ENCODE measurements at regions not wholly inside any gene's neighbourhood (a gene's known extent, or its start where the extent isn't known, plus 50 kb on each side); places are given as distances from the start of the nearest gene placed in this dataset.

DNA sequence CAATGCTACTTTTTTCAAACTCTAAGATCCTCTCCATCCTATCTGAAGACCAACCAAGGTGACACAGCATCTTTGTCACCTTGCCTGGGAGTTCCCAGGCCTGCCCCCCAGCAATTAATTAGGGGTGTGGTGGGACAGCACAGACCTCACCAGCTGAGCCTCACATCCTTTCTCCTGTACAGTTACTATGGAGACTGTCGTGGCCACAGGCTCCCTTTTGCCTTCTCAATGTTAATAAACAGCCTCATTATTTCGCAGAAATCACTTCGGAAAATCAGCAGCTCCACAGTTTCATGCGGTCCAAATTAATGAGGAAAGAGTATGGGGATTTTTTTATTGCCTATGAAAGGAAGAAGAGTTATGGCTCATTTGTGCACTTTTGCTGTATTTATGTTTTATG, 378.3 kb downstream of the NPHP4 start:
- Histone ChIP-seq H4K20me1 (ENCODE audit: control insufficient read depth, insufficient read depth, low read depth, low read length) (no peaks in the 10 kb centered on the region), H3K9me2 (replicated peaks; ENCODE audit: control insufficient read depth, low read length) (no peaks in the 10 kb centered on the region), H3K27ac (ENCODE audit: low read depth, low read length) (no peak overlapping the region), H3K36me3 (ENCODE audit: control insufficient read depth, low read length) (no peaks in the 10 kb centered on the region), H3K9me3 (ENCODE audit: control insufficient read depth, insufficient read depth, low read length) (no peaks in the 10 kb centered on the region), H3K4me1 (ENCODE audit: control insufficient read depth, low read length) (no peaks in the 10 kb centered on the region), H3K4me2 (ENCODE audit: low read length) (no peak overlapping the region), H3F3A (ENCODE audit: control insufficient read depth, insufficient read depth) (no peaks in the 10 kb centered on the region), H3K27me3 (ENCODE audit: control insufficient read depth, low read length) (no peaks in the 10 kb centered on the region), H3K79me2 (ENCODE audit: control insufficient read depth, low read length) (no peaks in the 10 kb centered on the region), H3K4me3 (ENCODE audit: low read length) (no peak overlapping the region)
- TF ChIP-seq EZH2phosphoT487 (IDR thresholded peaks at IDR 0.05; ENCODE audit: borderline replicate concordance, low read length) (no peak), CTCF (IDR thresholded peaks at IDR 0.05; ENCODE audit: low read depth, low read length, poor library complexity, severe bottlenecking) (no peak)

- no peaks in the 10 kb centered on the region for H3F3A ChIP-seq (ENCODE audit: control insufficient read depth, insufficient read depth)
- H3K4me2 ChIP-seq (ENCODE audit: low read length): no peak overlapping the region
Observed at GRCh38 chr1:5611851-5612250, 380.4 kb downstream of the NPHP4 start.

GRCh38 chr1:5611431-5611830, 380.8 kb downstream of the NPHP4 start:
- H4K20me1 ChIP-seq (ENCODE audit: control insufficient read depth, insufficient read depth, low read depth, low read length): no peaks in the 10 kb centered on the region
- H3K4me3 ChIP-seq (ENCODE audit: low read length): no peak overlapping the region
- no peaks in the 10 kb centered on the region for H3K4me1 ChIP-seq (ENCODE audit: control insufficient read depth, low read length)
- H3K79me2 ChIP-seq (ENCODE audit: control insufficient read depth, low read length): no peaks in the 10 kb centered on the region
- TF ChIP-seq EZH2phosphoT487 (IDR thresholded peaks at IDR 0.05; ENCODE audit: borderline replicate concordance, low read length): no peak
- no peak for TF ChIP-seq CTCF (IDR thresholded peaks at IDR 0.05; ENCODE audit: low read depth, low read length, poor library complexity, severe bottlenecking)
- H3K36me3 ChIP-seq (ENCODE audit: control insufficient read depth, low read length): no peaks in the 10 kb centered on the region
- H3K27me3 ChIP-seq (ENCODE audit: control insufficient read depth, low read length): no peaks in the 10 kb centered on the region
- no peaks in the 10 kb centered on the region for H3F3A ChIP-seq (ENCODE audit: control insufficient read depth, insufficient read depth)
- H3K9me2 ChIP-seq (replicated peaks; ENCODE audit: control insufficient read depth, low read length): no peaks in the 10 kb centered on the region
- no peaks in the 10 kb centered on the region for H3K9me3 ChIP-seq (ENCODE audit: control insufficient read depth, insufficient read depth, low read length)
- H3K27ac ChIP-seq (ENCODE audit: low read depth, low read length): no peak overlapping the region
- H3K4me2 ChIP-seq (ENCODE audit: low read length): no peak overlapping the region

More at GRCh38 chr1:5611851-5612250, 380.4 kb downstream of the NPHP4 start:
- Histone ChIP-seq H4K20me1 (ENCODE audit: control insufficient read depth, insufficient read depth, low read depth, low read length) (no peaks in the 10 kb centered on the region), H3K9me3 (ENCODE audit: control insufficient read depth, insufficient read depth, low read length) (no peaks in the 10 kb centered on the region), H3K27me3 (ENCODE audit: control insufficient read depth, low read length) (no peaks in the 10 kb centered on the region), H3K9me2 (replicated peaks; ENCODE audit: control insufficient read depth, low read length) (no peaks in the 10 kb centered on the region), H3K4me1 (ENCODE audit: control insufficient read depth, low read length) (no peaks in the 10 kb centered on the region), H3K79me2 (ENCODE audit: control insufficient read depth, low read length) (no peaks in the 10 kb centered on the region), H3K4me3 (ENCODE audit: low read length) (no peak overlapping the region), H3K36me3 (ENCODE audit: control insufficient read depth, low read length) (no peaks in the 10 kb centered on the region), H3K27ac (ENCODE audit: low read depth, low read length) (no peak overlapping the region)
- TF ChIP-seq CTCF (IDR thresholded peaks at IDR 0.05; ENCODE audit: low read depth, low read length, poor library complexity, severe bottlenecking) (no peak), EZH2phosphoT487 (IDR thresholded peaks at IDR 0.05; ENCODE audit: borderline replicate concordance, low read length) (no peak)

DNA sequence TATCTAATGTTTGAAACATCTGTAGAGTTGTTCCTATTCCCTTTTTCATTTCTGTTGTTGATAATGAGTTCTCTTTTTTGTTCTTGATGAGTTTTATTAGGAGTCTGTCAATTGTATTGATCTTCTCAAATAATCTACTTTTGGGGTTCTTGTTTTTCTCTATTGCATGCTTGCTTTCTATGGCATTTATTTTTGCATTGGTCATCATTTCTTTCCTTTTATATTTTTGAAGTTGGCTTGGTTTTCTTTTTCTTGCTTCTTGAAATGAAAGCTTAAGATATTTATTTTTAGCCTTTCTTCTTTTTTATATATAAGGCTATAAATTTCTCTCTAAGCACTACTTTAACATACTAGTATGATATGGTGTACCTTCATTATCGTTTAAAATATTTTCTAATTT, 381.8 kb downstream of the NPHP4 start:
- TF ChIP-seq EZH2phosphoT487 (IDR thresholded peaks at IDR 0.05; ENCODE audit: borderline replicate concordance, low read length) (no peak), CTCF (IDR thresholded peaks at IDR 0.05; ENCODE audit: low read depth, low read length, poor library complexity, severe bottlenecking) (no peak)

More for the DNA sequence above, 381.8 kb downstream of the NPHP4 start:
- Histone ChIP-seq H4K20me1 (ENCODE audit: control insufficient read depth, insufficient read depth, low read depth, low read length) (no peaks in the 10 kb centered on the region), H3K27me3 (ENCODE audit: control insufficient read depth, low read length) (no peaks in the 10 kb centered on the region), H3K4me2 (ENCODE audit: low read length) (no peak overlapping the region), H3K36me3 (ENCODE audit: control insufficient read depth, low read length) (no peaks in the 10 kb centered on the region), H3K27ac (ENCODE audit: low read depth, low read length) (no peak overlapping the region), H3K4me1 (ENCODE audit: control insufficient read depth, low read length) (no peaks in the 10 kb centered on the region), H3K9me2 (replicated peaks; ENCODE audit: control insufficient read depth, low read length) (no peaks in the 10 kb centered on the region), H3K79me2 (ENCODE audit: control insufficient read depth, low read length) (no peaks in the 10 kb centered on the region), H3F3A (ENCODE audit: control insufficient read depth, insufficient read depth) (no peaks in the 10 kb centered on the region), H3K4me3 (ENCODE audit: low read length) (no peak overlapping the region), H3K9me3 (ENCODE audit: control insufficient read depth, insufficient read depth, low read length) (no peaks in the 10 kb centered on the region)

Measured in DOHH2 (cell line).